HepG2 (cell line): ENCODE measurements at regions not wholly inside any gene's neighbourhood (a gene's known extent, or its start where the extent isn't known, plus 50 kb on each side); places are given as distances from the start of the nearest gene placed in this dataset.

Experiments
- ELF4 ChIP-seq: sonication (generic); formaldehyde crosslinking; IDR thresholded peaks from 2 replicates; pipeline ENCODE4 v1.5.0; 2020; ENCODE audit warnings: missing genetic modification reagents, mild to moderate bottlenecking, moderate library complexity, borderline replicate concordance
- POLR2AphosphoS5 ChIP-seq: IDR thresholded peaks from 2 replicates; pipeline ENCODE4 v1.6.1; 2012; ENCODE audit warnings: low read depth, low read length

DNA sequence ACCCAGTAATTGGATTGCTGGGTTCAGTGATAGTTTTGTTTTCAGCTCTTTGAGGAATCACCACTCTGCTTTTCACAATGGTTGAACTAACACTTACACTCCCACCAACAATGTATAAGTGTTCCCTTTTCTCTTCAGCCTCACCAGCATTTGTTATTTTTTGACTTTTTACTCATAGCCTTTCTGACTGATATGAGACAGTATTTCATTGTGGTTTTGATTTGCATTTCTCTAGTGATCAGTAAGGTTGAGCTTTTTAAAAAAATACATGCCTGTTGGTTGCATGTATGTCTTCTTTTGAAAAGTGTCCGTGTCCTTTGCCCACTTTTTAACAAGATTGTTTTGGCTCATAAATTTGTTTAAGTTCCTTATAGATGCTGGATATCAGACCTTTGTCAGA lies 185.7 kb upstream of the CCNH start:
- TF ChIP-seq POLR2AphosphoS5 = no peak
- no peak for TF ChIP-seq ELF4 (CRISPR knock-in tag)
